Stomach (tissue), 4 donors: ENCODE measurements at regions not wholly inside any gene's neighbourhood (a gene's known extent, or its start where the extent isn't known, plus 50 kb on each side); places are given as distances from the start of the nearest gene placed in this dataset.

Source experiments
- EP300 ChIP-seq: sonication (generic); formaldehyde crosslinking; IDR thresholded peaks from one replicate; pipeline ENCODE4 v1.6.1; 2017; ENCODE audit warnings: antibody characterized with exemption
- POLR2A ChIP-seq, 4 donors: fragments of 450-650 bp; IDR thresholded peaks; one replicate each; pipeline ENCODE4 v1.6.1; 2016; ENCODE audit warnings: antibody characterized with exemption in 4 of 4, control low read depth in 2 of 4, mild to moderate bottlenecking in 1 of 4, moderate library complexity in 1 of 4
- TF ChIP-seq, protein P1 (sequence below), 7 experiments: fragments of 450-650 bp in 4 of 7; fragments of 200-600 bp in 3 of 7; sonication (generic) in 3 of 7; IDR thresholded peaks; one replicate each; pipeline ENCODE4 v1.5.1; 2016 to 2019; ENCODE audit warnings: antibody characterized with exemption in 7 of 7, control low read depth in 2 of 7, mild to moderate bottlenecking in 1 of 7

DNA sequence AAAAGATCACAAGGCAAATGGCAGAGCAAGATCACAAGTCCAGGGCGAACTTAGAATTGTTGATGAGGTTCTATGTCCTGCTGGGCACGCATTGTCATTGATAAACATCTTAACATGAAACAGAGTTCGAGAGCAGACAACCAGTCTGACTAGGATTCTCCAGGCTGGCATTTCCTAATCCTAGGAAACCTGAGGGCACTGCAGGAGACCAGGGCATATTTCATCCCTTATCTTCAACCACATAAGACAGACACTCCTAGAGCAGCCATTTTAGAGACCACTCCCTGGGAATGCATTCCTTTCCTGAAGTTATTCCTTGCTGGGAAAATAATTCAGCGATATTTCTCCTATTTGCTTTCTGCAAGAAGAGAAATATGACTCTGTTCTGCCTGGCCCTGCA is 1199.9 kb downstream of the SI start:
- TF ChIP-seq POLR2A (IDR thresholded peaks at IDR 0.05) (no peak), EP300 (no peak)
- TF ChIP-seq, protein P1, sequence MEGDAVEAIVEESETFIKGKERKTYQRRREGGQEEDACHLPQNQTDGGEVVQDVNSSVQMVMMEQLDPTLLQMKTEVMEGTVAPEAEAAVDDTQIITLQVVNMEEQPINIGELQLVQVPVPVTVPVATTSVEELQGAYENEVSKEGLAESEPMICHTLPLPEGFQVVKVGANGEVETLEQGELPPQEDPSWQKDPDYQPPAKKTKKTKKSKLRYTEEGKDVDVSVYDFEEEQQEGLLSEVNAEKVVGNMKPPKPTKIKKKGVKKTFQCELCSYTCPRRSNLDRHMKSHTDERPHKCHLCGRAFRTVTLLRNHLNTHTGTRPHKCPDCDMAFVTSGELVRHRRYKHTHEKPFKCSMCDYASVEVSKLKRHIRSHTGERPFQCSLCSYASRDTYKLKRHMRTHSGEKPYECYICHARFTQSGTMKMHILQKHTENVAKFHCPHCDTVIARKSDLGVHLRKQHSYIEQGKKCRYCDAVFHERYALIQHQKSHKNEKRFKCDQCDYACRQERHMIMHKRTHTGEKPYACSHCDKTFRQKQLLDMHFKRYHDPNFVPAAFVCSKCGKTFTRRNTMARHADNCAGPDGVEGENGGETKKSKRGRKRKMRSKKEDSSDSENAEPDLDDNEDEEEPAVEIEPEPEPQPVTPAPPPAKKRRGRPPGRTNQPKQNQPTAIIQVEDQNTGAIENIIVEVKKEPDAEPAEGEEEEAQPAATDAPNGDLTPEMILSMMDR (IDR thresholded peaks at IDR 0.05), result no peak
